NCI-H446 treated with DMSO at 0.1 percent for 48 hours (cell line): ENCODE measurements at regions not wholly inside any gene's neighbourhood (a gene's known extent, or its start where the extent isn't known, plus 50 kb on each side); places are given as distances from the start of the nearest gene placed in this dataset.

Experiments used
- DNase-seq: peaks from one replicate; lab custom pipeline; 2025; lab: John Stamatoyannopoulos, UW

GRCh38 chr1:228894442-228894989 lies 159.2 kb downstream of the RHOU start:
- DNase-seq = no peak

- no peak for DNase-seq
Observed at GRCh38 chr1:228897901-228898300, 162.6 kb downstream of the RHOU start.

- no peak for DNase-seq
Observed at GRCh38 chr1:228898582-228898992, 163.3 kb downstream of the RHOU start.

GRCh38 chr1:228899421-228899956 lies 164.2 kb downstream of the RHOU start:
- DNase-seq = no peak

- DNase-seq = no peak
Observed at GRCh38 chr1:228900099-228900885, 165.0 kb downstream of the RHOU start.

- no peak for DNase-seq
Observed at GRCh38 chr1:228900886-228901392, 165.7 kb downstream of the RHOU start.

- DNase-seq = no peak
Observed at GRCh38 chr1:228901936-228902681, 166.8 kb downstream of the RHOU start.

- peak; percentile 93 for DNase-seq
Observed at GRCh38 chr1:228902781-228903433, 167.6 kb downstream of the RHOU start.

- no peak for DNase-seq
Observed at GRCh38 chr1:228903434-228904071, 168.3 kb downstream of the RHOU start.

- no peak for DNase-seq
Observed at GRCh38 chr1:228904222-228904621, 168.9 kb downstream of the RHOU start.

GRCh38 chr1:228905701-228906101 lies 170.4 kb downstream of the RHOU start:
- no peak for DNase-seq

GRCh38 chr1:228906223-228906860 lies 171.1 kb downstream of the RHOU start:
- DNase-seq = no peak

GRCh38 chr1:228911225-228912210 lies 176.2 kb downstream of the RHOU start:
- no peak for DNase-seq

GRCh38 chr1:228913626-228914414 lies 178.5 kb downstream of the RHOU start:
- DNase-seq = no peak

GRCh38 chr1:228914700-228915099 lies 179.4 kb downstream of the RHOU start:
- no peak for DNase-seq

- DNase-seq = no peak
Observed at GRCh38 chr1:228917342-228917741, 182.1 kb downstream of the RHOU start.

GRCh38 chr1:228917755-228918154 lies 182.5 kb downstream of the RHOU start:
- DNase-seq = no peak

- DNase-seq = no peak
Observed at GRCh38 chr1:228918335-228918734, 183.1 kb downstream of the RHOU start.

- no peak for DNase-seq
Observed at GRCh38 chr1:228919914-228920313, 184.6 kb downstream of the RHOU start.
